HEK293 (cell line): ENCODE measurements at regions not wholly inside any gene's neighbourhood (a gene's known extent, or its start where the extent isn't known, plus 50 kb on each side); places are given as distances from the start of the nearest gene placed in this dataset.

Source experiments
- CTCF ChIA-PET: fragments of 350-600 bp; formaldehyde crosslinking; extraction: SDS; loops from one replicate; lab custom pipeline; 2021; ENCODE audit warnings: antibody characterized with exemption; lab: Yijun Ruan, JAX
- POLR2A ChIA-PET: fragments of 300-600 bp; formaldehyde crosslinking; extraction: SDS; loops from one replicate; lab custom pipeline; 2020; ENCODE audit warnings: antibody characterized with exemption, inconsistent platforms; lab: Yijun Ruan, JAX
- H3K27ac ChIP-seq: fragments of 200-500 bp; sonication (Bioruptor generic); 2 replicates; pipeline ENCODE4 v1.5.1; 2014; ENCODE audit warnings: low read depth, low read length, control low read depth, inconsistent platforms; ENCODE audit errors: extremely low read depth
- H3K36me3 ChIP-seq, 2 experiments: fragments of 200-500 bp in 1 of 2; sonication (Bioruptor generic) in 1 of 2; 1 replicate in 1 of 2; 2 replicates in 1 of 2; pipeline ENCODE4 v1.5.1; 2014 to 2017; ENCODE audit warnings: inconsistent platforms in 2 of 2, low read length in 2 of 2; ENCODE audit not compliant: control insufficient read depth in 2 of 2, insufficient read depth in 1 of 2
- H3K4me1 ChIP-seq: fragments of 200-500 bp; sonication (Bioruptor generic); 2 replicates; pipeline ENCODE4 v1.5.1; 2014; ENCODE audit warnings: mild to moderate bottlenecking, low read length, inconsistent platforms; ENCODE audit not compliant: control insufficient read depth, insufficient read depth
- H3K4me3 ChIP-seq: 2 replicates; pipeline ENCODE4 v1.5.1; 2011; ENCODE audit warnings: low read depth, mild to moderate bottlenecking, control low read depth, low read length, moderate library complexity
- H3K9me3 ChIP-seq: fragments of 200-500 bp; sonication (Bioruptor generic); 2 replicates; pipeline ENCODE4 v1.5.1; 2014; ENCODE audit warnings: low read depth, low read length, inconsistent platforms; ENCODE audit not compliant: control insufficient read depth, insufficient read depth
- BCL6B ChIP-seq: fragments of 450-650 bp; formaldehyde crosslinking; IDR thresholded peaks from 2 replicates; pipeline ENCODE4 v1.5.1; 2017; ENCODE audit warnings: missing biosample characterization, missing genetic modification characterization
- IKZF3 ChIP-seq: fragments of 450-650 bp; IDR thresholded peaks from 2 replicates; pipeline ENCODE4 v1.5.0; 2018; ENCODE audit warnings: missing biosample characterization, mild to moderate bottlenecking, missing genetic modification characterization, moderate library complexity
- OSR2 ChIP-seq: fragments of 450-650 bp; formaldehyde crosslinking; IDR thresholded peaks from 2 replicates; pipeline ENCODE4 v1.5.1; 2016; ENCODE audit warnings: missing biosample characterization, missing genetic modification characterization
- PRDM1 ChIP-seq: fragments of 450-650 bp; formaldehyde crosslinking; IDR thresholded peaks from 2 replicates; pipeline ENCODE4; 2016; ENCODE audit warnings: missing biosample characterization, missing genetic modification characterization
- PRDM2 ChIP-seq: fragments of 450-650 bp; formaldehyde crosslinking; IDR thresholded peaks from 2 replicates; pipeline ENCODE4 v1.5.1; 2016; ENCODE audit warnings: missing biosample characterization, missing genetic modification characterization, borderline replicate concordance
- ZBTB48 ChIP-seq: fragments of 450-650 bp; formaldehyde crosslinking; IDR thresholded peaks from 2 replicates; pipeline ENCODE4 v1.5.1; 2016; ENCODE audit warnings: missing biosample characterization, missing genetic modification characterization
- ZBTB6 ChIP-seq: fragments of 450-650 bp; formaldehyde crosslinking; IDR thresholded peaks from 2 replicates; pipeline ENCODE4 v1.5.1; 2017; ENCODE audit warnings: missing biosample characterization, missing genetic modification characterization
- ZFP69B ChIP-seq: fragments of 450-650 bp; formaldehyde crosslinking; IDR thresholded peaks from 2 replicates; pipeline ENCODE4 v1.5.1; 2016; ENCODE audit warnings: missing biosample characterization, missing genetic modification characterization
- ZNF302 ChIP-seq: fragments of 450-650 bp; formaldehyde crosslinking; IDR thresholded peaks from 2 replicates; pipeline ENCODE4 v1.5.1; 2016; ENCODE audit warnings: missing biosample characterization, missing genetic modification characterization, low read depth
- ZNF433 ChIP-seq: fragments of 450-650 bp; formaldehyde crosslinking; IDR thresholded peaks from 2 replicates; pipeline ENCODE4 v1.5.1; 2016; ENCODE audit warnings: missing biosample characterization, missing genetic modification characterization, low read depth
- ZNF449 ChIP-seq: fragments of 450-650 bp; formaldehyde crosslinking; IDR thresholded peaks from 2 replicates; pipeline ENCODE4 v1.5.1; 2017; ENCODE audit warnings: missing biosample characterization, mild to moderate bottlenecking, missing genetic modification characterization, moderate library complexity
- ZNF48 ChIP-seq: fragments of 450-650 bp; formaldehyde crosslinking; IDR thresholded peaks from 2 replicates; pipeline ENCODE4 v1.5.1; 2016; ENCODE audit warnings: missing biosample characterization, missing genetic modification characterization
- ZNF549 ChIP-seq: fragments of 450-650 bp; IDR thresholded peaks from 2 replicates; pipeline ENCODE4 v1.5.1; 2018; ENCODE audit warnings: missing biosample characterization, missing genetic modification characterization, mild to moderate bottlenecking, inconsistent platforms, moderate library complexity
- ZNF561 ChIP-seq: fragments of 450-650 bp; IDR thresholded peaks from 2 replicates; pipeline ENCODE4 v1.5.1; 2018; ENCODE audit warnings: missing biosample characterization, missing genetic modification characterization, borderline replicate concordance
- ZNF660 ChIP-seq: fragments of 450-650 bp; IDR thresholded peaks from 2 replicates; pipeline ENCODE4 v1.5.1; 2018; ENCODE audit warnings: missing biosample characterization, mild to moderate bottlenecking, missing genetic modification characterization
- ZNF704 ChIP-seq: fragments of 450-650 bp; formaldehyde crosslinking; IDR thresholded peaks from 2 replicates; pipeline ENCODE4 v1.5.1; 2016; ENCODE audit warnings: missing biosample characterization, missing genetic modification characterization
- ZSCAN30 ChIP-seq: fragments of 450-650 bp; IDR thresholded peaks from 2 replicates; pipeline ENCODE4 v1.5.1; 2018; ENCODE audit warnings: missing biosample characterization, mild to moderate bottlenecking, missing genetic modification characterization, moderate library complexity
- ZSCAN5A ChIP-seq: fragments of 450-650 bp; formaldehyde crosslinking; IDR thresholded peaks from 2 replicates; pipeline ENCODE4 v1.5.1; 2016; ENCODE audit warnings: missing biosample characterization, missing genetic modification characterization
- TF ChIP-seq, protein P1 (sequence below): fragments of 450-650 bp; formaldehyde crosslinking; IDR thresholded peaks from 2 replicates; pipeline ENCODE4 v1.5.1; 2016; ENCODE audit warnings: missing biosample characterization, missing genetic modification characterization, borderline replicate concordance

- TF ChIP-seq ZNF561 (no peak), BCL6B (tag by site-specific recombination) (no peak), ZNF660 (tag by site-specific recombination) (no peak), ZNF302 (tag by site-specific recombination) (no peak), ZNF549 (tag by site-specific recombination) (no peak), ZBTB6 (no peak), OSR2 (tag by site-specific recombination) (no peak), ZNF704 (tag by site-specific recombination) (no peak), ZNF449 (no peak), ZFP69B (tag by site-specific recombination) (no peak)
These were observed 249.8 kb downstream of the SIPA1L2 start (continued) for GRCh38 chr1:232380131-232380530.

DNA sequence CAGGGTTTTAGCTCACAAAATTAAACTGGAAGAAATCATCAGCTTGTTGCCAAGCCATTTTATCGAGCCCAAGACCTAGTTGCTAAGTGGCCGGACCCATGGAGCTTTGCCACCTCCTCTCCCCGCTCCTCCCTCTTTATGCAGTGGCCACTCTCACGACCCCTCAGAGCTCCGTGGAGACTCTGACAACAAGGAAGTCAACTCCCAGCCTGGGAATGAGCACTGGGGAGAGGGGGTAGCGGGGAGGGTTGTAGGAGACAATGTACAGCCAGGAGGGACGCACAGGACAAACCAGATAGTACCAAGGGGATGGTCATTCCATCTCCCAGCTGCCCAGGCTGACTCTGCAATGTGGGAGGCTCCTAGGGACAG is 250.9 kb downstream of the SIPA1L2 start:
- POLR2A ChIA-PET, result no interaction called here
- H3K4me1 ChIP-seq, result 0 out of 2 replicates have a peak, but pooled peaks cover 3% of the 10 kb centered on the region
- no peak overlapping the region for H3K4me3 ChIP-seq
- no peaks in the 10 kb centered on the region for H3K9me3 ChIP-seq
- CTCF ChIA-PET, result no interaction called here
- no peak for TF ChIP-seq ZNF660 (tag by site-specific recombination)
- TF ChIP-seq ZNF48 (tag by site-specific recombination), result no peak
- no peak for TF ChIP-seq ZNF433 (tag by site-specific recombination)
- TF ChIP-seq ZSCAN30 (tag by site-specific recombination), result no peak
- no peak for TF ChIP-seq IKZF3 (tag by site-specific recombination)
- no peak for TF ChIP-seq PRDM1 (tag by site-specific recombination)
- TF ChIP-seq PRDM2 (tag by site-specific recombination), result no peak
- no peak for TF ChIP-seq ZBTB48 (tag by site-specific recombination)
- TF ChIP-seq ZSCAN5A, result no peak
- TF ChIP-seq, protein P1, sequence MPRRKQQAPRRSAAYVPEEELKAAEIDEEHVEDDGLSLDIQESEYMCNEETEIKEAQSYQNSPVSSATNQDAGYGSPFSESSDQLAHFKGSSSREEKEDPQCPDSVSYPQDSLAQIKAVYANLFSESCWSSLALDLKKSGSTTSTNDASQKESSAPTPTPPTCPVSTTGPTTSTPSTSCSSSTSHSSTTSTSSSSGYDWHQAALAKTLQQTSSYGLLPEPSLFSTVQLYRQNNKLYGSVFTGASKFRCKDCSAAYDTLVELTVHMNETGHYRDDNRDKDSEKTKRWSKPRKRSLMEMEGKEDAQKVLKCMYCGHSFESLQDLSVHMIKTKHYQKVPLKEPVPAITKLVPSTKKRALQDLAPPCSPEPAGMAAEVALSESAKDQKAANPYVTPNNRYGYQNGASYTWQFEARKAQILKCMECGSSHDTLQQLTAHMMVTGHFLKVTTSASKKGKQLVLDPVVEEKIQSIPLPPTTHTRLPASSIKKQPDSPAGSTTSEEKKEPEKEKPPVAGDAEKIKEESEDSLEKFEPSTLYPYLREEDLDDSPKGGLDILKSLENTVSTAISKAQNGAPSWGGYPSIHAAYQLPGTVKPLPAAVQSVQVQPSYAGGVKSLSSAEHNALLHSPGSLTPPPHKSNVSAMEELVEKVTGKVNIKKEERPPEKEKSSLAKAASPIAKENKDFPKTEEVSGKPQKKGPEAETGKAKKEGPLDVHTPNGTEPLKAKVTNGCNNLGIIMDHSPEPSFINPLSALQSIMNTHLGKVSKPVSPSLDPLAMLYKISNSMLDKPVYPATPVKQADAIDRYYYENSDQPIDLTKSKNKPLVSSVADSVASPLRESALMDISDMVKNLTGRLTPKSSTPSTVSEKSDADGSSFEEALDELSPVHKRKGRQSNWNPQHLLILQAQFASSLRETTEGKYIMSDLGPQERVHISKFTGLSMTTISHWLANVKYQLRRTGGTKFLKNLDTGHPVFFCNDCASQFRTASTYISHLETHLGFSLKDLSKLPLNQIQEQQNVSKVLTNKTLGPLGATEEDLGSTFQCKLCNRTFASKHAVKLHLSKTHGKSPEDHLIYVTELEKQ (tag by site-specific recombination), result no peak
- H3K27ac ChIP-seq, result no peak overlapping the region
- no peaks in the 10 kb centered on the region for H3K36me3 ChIP-seq
